HG03108 (cell line): ENCODE measurements at regions not wholly inside any gene's neighbourhood (a gene's known extent, or its start where the extent isn't known, plus 50 kb on each side); places are given as distances from the start of the nearest gene placed in this dataset.
"Not testable (repeated sequence)": the region's sequence is repeated elsewhere in the genome, so short reads cannot be mapped to it uniquely, and the experiment has no call there.

Experiments used
- ATAC-seq: cut with Tn5 transposase; IDR thresholded peaks from one replicate; pipeline ENCODE4 v1.9.1; 2021; ENCODE audit warnings: moderate library complexity; ENCODE audit not compliant: unreplicated experiment

DNA sequence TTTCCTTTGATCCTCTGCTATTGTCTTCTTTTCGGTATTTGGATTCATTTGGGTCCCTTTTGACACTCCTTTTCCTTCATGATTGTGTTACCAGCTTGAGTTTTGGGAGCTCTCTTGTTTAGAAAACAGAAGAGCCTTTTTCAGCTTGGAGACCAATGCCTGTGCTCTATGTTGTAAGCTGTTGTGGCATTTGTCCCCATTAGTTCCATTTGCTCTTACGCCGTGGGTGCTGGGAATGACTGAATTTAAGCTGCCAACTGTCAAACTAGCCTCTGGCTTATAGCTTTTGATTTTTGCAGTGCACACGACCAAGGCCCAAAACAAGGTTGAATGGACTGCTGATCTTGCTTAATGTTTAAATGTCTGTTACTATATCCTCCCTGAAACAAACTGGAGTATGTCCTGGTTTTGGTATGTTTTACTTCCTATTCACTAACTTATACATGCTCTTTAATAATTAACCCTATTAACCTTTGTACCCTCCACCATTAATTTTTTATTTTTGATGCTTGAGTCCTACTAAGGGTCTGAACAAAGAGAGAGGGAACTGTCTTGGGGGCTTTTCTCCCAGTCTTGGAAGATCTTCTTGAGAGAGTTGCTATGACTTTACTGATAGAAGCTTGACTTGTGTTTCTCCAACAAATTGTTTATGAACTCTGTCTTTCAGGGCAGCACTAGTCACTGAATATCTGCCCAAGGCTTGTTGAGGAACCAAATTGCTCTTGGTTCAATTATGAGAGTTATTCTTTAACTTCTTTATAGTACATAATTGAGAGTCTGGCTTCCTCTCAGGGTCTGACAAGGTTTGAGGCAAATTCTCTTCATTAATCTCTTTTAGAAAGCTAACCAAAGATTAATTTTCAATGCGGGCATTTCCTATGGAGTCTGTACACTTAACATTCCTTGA, 100.3 kb upstream of the SIRPG start:
- ATAC-seq, result no peak

DNA sequence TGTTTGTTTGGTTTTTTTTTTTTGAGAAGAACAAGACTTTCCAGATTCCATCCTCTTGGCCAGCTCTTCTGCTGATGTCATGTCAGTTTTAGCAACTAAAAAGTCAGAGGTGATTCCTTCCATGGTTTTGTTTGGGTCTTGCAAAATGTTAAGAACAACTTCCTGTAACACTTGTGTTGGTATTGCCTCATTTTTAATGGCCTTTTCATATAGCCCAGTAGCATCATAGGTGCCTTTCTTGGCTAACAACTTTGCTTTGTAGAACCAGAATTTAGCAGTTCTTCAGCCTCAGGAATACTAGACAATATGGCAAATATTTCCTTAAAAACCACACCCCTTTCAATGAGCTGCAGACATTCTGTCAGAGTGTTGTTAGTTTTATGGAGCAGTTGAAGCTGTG, 99.5 kb upstream of the SIRPG start:
- no peak for ATAC-seq

- ATAC-seq, result no peak
Measured at GRCh38 chr20:1754749-1755148, 97.2 kb upstream of the SIRPG start.

- no peak for ATAC-seq
Measured at GRCh38 chr20:1754306-1754705, 96.7 kb upstream of the SIRPG start.

DNA sequence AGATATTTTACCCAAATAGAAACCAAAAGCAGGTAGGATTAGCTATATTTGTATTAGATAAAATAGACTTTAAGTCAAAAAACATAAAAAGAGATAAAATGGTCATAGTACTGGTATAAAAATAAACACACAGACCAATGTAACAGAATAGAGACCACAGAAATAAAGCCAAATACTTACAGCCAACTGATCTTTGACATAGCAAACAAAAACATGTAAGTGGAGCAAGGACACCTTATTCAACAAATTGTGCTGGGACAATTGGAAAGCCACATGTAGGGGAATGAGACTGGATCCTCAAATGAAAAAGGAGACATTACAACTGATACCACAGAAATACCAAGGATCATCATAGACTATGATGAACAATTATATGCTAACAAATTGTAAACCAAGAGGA, 94.5 kb upstream of the SIRPG start:
- ATAC-seq, result no peak

DNA sequence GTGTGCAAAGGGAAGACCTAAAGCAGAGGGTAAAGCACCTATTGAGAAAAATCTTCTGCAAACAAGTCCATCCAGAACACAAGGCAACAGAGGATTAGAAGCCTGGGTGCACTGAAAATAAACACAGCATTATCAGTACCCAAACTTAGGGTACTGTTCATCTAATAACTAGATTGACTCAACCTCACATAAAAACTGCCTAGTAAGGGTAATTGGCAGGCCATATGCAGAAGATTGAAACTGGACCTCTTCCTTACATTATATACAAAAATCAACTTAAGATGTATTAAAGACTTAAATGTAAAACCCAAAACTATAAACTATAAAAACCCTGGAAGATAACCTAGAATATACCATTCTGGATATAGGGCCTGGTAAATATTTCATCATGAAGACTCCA, 91.2 kb upstream of the SIRPG start:
- no peak for ATAC-seq

DNA sequence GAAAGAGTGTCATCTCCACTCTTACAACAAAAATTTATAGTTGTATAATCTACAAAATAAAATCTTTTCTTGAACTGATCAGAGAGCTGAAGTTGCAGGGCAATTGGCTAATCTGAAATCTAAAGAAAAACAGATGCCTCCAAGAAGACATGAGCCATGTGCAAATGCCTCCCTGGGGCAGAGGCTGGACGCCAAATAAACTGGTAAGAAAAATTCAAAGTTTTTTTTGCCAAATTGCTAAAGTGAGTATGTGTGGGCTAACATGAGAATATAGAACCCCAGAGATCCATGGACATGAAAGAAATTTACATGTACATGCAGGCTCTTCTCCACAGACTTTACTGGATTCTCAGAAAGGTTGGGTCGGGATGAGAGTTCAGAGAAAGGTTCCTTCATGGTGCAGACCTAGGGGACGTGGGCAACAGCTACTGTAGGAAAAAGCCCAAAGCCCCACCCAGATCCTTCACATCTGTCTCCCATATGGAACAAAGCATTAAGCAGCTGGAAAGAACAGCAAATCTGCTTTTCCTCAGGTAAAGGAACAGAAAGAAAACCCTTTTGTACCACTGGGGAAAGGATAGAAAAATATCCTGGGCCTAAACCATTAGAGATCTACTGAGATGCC, 90.5 kb upstream of the SIRPG start:
- ATAC-seq, result no peak

DNA sequence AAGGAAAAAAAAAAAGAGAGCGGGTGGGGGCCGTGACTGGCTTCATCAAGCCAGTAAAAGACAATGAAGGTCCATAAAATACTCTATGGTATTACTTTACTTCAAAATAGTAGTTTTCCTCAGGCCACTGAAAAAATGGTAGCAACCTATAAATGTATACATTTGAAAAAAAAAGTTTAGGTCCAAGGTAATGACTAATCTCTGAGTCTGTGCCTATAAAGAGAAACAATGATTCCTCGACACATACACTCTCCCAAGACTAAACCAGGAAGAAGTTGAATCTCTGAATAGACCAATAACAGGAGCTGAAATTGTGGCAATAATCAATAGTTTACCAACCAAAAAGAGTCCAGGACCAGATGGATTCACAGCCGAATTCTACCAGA, 84.5 kb upstream of the SIRPG start:
- ATAC-seq, result not testable (repeated sequence)

GRCh38 chr20:1741309-1742048, 83.9 kb upstream of the SIRPG start:
- ATAC-seq, result no peak

DNA sequence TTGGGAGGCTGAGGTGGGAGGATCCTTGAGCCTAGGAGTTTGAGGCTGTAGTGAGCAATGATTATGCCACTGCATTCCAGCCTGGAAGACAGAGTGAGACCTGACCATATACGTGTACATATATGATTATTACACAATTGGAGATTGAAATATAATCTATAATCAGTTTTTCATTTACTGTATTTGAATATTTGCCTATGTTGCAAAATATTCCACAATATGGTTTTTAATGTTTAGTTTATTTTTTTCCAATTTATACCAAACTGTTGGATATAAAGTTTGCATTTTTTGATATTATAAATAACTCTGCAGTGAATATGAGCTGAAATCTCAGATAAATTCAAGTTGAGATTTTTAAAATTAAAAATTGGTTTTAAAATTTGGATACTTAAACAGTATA, 79.6 kb upstream of the SIRPG start:
- no peak for ATAC-seq

- ATAC-seq, result no peak
Measured at GRCh38 chr20:1735417-1736089, 78.0 kb upstream of the SIRPG start.

GRCh38 chr20:1734269-1734858, 76.8 kb upstream of the SIRPG start:
- no peak for ATAC-seq

GRCh38 chr20:1731828-1732375, 74.3 kb upstream of the SIRPG start:
- not testable (repeated sequence) for ATAC-seq

DNA sequence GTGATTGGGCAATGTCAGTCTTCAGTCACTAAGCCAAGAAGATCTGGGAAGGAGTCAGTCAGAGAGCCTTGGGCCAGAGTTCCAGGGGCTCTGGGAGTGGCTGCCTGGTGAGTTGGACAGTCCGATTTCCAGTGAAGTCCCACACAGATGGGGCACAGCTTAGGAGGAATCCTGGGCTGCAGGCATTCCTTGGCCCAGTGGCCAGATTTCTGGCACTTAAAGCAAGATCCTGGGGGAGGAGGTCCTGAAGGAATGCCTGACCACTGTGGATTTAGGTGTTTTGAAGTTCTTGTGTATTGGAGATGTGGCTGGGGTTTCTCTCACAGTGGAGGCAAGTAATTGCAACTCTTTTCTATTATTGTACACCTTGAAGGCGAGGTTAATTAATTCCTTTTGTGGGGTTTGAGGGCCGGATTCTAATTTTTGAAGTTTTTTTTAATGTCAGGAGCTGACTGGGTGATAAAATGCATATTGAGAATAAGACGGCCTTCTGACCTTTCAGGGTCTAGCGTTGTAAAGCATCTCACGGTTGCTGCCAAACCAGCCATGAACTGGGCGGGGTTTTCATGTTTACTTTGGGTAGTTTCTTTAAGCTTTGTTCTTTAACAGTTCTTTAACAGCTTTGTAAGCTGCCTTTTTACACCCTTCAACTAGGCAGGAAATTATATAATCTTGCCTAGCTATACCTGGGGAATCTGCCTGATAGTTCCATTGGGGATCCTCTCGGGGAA, 73.6 kb upstream of the SIRPG start:
- ATAC-seq, result not testable (repeated sequence)

- not testable (repeated sequence) for ATAC-seq
Measured at GRCh38 chr20:1727303-1727702, 69.7 kb upstream of the SIRPG start.

GRCh38 chr20:1724901-1725300, 67.3 kb upstream of the SIRPG start:
- no peak for ATAC-seq

GRCh38 chr20:1722513-1723050, 65.0 kb upstream of the SIRPG start:
- ATAC-seq, result no peak

GRCh38 chr20:1721687-1722512, 64.3 kb upstream of the SIRPG start:
- ATAC-seq, result no peak
